Pancreas (tissue), 10 donors: ENCODE measurements at regions not wholly inside any gene's neighbourhood (a gene's known extent, or its start where the extent isn't known, plus 50 kb on each side); places are given as distances from the start of the nearest gene placed in this dataset.

ENCODE experiments used
- ATAC-seq, 4 donors: fragments of 200-7000 bp; cut with Tn5 transposase; one replicate each; pipeline versions ENCODE4 v1.8.0 to v1.9.1; 2020; ENCODE audit warnings: mild to moderate bottlenecking in 4 of 4, moderate library complexity in 4 of 4
- DNase-seq, 6 donors: peaks; one replicate each; pipeline ENCODE4 v3.0.0-alpha.2; 2020
- FAIRE-seq: peaks from 2 replicates; lab custom pipeline; 2012; peaks lifted over from hg19 to GRCh38; lab: Jason Lieb, UNC
- H3K27ac ChIP-seq, 4 donors: fragments of 200-600 bp; sonication (generic); 1 replicate in 3 of 4; 2 replicates in 1 of 4; pipeline versions ENCODE4 v1.5.0 to v1.8.0; 2020
- H3K27me3 ChIP-seq, 4 donors: fragments of 200-600 bp; one replicate each; pipeline ENCODE4 v1.8.0; 2021
- H3K36me3 ChIP-seq, 3 donors: fragments of 200-600 bp; sonication (generic) in 1 of 3; one replicate each; pipeline versions ENCODE4 v1.5.0 to v1.8.0; 2020 to 2021
- H3K4me1 ChIP-seq, 3 donors: fragments of 200-600 bp; one replicate each; pipeline ENCODE4 v1.8.0; 2021
- H3K4me3 ChIP-seq, 4 donors: fragments of 200-600 bp; sonication (generic) in 2 of 4; one replicate each; pipeline versions ENCODE4 v1.5.0 to v1.8.0; 2020 to 2021
- H3K9me3 ChIP-seq, 4 donors: fragments of 200-600 bp; one replicate each; pipeline ENCODE4 v1.8.0; 2021
- WGBS, 2 donors: extraction: QIAGEN DNeasy Blood & Tissue Kit; methylation state at CpG; one replicate each; pipeline ENCODE4 v1.1.7; 2013; 5-methylcytosine and 5-hydroxymethylcytosine counted together
- intact Hi-C, 3 donors: fragments of 100-400 bp; cut with DNase I; formaldehyde crosslinking; loops; one replicate each; pipeline versions ENCODE4 v1.11.1 to v1.14.2; 2022
- TF ChIP-seq, protein P1 (sequence below), 4 donors: fragments of 200-600 bp; sonication (generic) in 3 of 4; IDR thresholded peaks; one replicate each; pipeline versions ENCODE4 v1.5.0 to v1.8.0; 2021; ENCODE audit warnings: antibody characterized with exemption in 4 of 4
- donor health status: healthy with polysubstance abuse.
- donor health status: DM: no; HTN: no; CAD: no; lungs with moderate emphysema.
- donor health status: DM: no; HTN: no; CAD: no.
- donor health status: control.
- donor health status: control.
- donor health status: Bipolar disorder and iron deficiency.
- donor health status: DM: yes; HTN: yes; CAD: no.
- donor health status: DM: no; HTN: no; CAD: no.
- donor health status: DM: no; HTN: no; CAD: no.
- donor health status: DM: yes; HTN: yes; CAD: no.

DNA sequence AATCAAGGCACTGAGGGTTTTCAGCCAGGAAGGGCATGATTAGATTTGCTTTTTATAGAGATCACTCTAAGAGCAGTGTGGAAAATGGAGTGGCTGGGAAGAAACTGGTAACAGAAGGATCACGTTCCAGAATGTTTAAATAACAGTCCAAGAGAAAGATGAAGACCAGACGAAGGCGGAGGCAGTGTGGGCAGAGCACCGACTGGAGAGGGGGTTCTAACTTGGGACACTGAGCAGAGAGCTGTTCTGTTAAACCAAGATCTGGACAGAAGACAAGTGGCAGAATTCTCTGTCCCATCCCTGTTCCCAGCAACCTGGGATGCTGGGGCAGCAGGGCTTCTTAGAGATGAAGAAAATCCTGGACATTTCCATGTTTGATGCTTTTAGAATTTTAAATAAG lies 249.1 kb upstream of the NR4A3 start:
- Histone ChIP-seq H3K27me3 (no peaks in the 10 kb centered on the region), H3K36me3 (no peaks in the 10 kb centered on the region), H3K27ac (no peak overlapping the region), H3K9me3 (no peaks in the 10 kb centered on the region), H3K4me3 (no peak overlapping the region), H3K4me1 (no peaks in the 10 kb centered on the region)
- TF ChIP-seq, protein P1, sequence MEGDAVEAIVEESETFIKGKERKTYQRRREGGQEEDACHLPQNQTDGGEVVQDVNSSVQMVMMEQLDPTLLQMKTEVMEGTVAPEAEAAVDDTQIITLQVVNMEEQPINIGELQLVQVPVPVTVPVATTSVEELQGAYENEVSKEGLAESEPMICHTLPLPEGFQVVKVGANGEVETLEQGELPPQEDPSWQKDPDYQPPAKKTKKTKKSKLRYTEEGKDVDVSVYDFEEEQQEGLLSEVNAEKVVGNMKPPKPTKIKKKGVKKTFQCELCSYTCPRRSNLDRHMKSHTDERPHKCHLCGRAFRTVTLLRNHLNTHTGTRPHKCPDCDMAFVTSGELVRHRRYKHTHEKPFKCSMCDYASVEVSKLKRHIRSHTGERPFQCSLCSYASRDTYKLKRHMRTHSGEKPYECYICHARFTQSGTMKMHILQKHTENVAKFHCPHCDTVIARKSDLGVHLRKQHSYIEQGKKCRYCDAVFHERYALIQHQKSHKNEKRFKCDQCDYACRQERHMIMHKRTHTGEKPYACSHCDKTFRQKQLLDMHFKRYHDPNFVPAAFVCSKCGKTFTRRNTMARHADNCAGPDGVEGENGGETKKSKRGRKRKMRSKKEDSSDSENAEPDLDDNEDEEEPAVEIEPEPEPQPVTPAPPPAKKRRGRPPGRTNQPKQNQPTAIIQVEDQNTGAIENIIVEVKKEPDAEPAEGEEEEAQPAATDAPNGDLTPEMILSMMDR (IDR thresholded peaks at IDR 0.05): no peak
- no peak for DNase-seq
- no peak for FAIRE-seq
- intact Hi-C loops: no loop called here
- ATAC-seq: no peak
- WGBS, 2 donors: 72 to 81% methylated on average over 4 of the region's 4 CpGs

DNA sequence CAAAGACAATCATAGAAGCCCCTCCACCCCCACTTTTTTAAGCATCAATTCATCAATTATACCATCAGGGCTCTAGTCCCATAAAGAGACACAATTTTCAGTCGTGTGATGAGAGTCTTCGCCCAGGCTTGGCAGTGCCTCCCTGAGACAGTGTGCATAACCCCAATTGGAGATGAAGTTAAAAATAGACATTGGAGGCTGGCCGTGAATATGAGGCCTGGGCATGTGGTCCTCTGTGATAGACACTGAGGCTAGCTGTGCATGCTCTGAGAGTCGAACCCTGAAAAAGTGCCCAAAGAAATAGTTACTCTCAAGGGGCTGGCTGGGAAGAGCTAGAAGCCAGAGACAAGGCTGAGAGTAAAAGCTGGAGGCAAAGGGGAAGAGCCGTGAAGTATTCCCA lies 248.6 kb upstream of the NR4A3 start:
- no peaks in the 10 kb centered on the region for H3K36me3 ChIP-seq
- no peaks in the 10 kb centered on the region for H3K4me1 ChIP-seq
- no peaks in the 10 kb centered on the region for H3K9me3 ChIP-seq
- intact Hi-C loops: no loop called here
- no peak for ATAC-seq
- no peak overlapping the region for H3K27ac ChIP-seq
- TF ChIP-seq, protein P1 (IDR thresholded peaks at IDR 0.05): no peak
- no peak overlapping the region for H3K4me3 ChIP-seq
- H3K27me3 ChIP-seq: no peaks in the 10 kb centered on the region
- WGBS, 2 donors: 74 to 81% methylated on average over 5 of the region's 5 CpGs
- no peak for DNase-seq
- no peak for FAIRE-seq

DNA sequence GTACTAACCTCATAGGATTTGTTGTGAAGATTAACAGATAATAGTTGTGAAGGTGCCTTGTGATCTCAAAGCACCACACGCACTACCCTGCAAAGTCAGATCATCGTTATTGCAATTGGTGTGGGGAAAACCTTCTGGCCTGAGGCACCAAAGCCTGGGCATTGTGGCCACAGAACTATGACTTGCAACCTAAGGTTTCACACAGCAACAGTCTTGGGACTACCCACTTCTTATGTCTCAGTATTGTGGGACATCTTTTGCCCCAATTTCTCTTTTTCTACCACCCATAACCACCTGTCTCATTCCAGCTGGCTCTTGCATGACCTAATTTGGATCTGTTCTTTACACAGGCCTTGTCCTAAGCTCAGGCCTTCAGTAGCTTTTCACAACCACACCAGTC lies 247.8 kb upstream of the NR4A3 start:
- FAIRE-seq: no peak
- intact Hi-C loops: no loop called here
- WGBS, 2 donors: 84 to 92% methylated on average over 2 of the region's 2 CpGs

DNA sequence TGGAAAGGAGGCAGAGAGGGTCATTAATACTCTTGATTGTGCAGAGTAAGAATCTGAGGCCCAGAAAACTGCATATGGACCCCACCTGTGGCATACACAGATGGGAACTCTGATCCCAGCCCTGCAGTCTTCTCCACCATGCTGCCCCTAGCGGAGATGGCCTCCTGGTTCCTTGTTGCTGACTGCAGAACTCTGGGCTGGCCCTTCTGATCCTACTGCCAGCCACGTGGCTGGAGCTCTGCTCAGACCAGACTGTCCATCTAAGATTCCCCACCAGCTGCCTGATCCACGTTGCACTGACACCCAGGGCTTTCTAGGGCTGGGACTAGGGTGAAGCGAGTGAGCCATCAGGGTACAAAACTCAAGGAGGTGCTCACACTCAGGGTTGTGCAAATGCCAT lies 245.7 kb upstream of the NR4A3 start:
- H3K9me3 ChIP-seq: no peaks in the 10 kb centered on the region
- TF ChIP-seq, protein P1 (IDR thresholded peaks at IDR 0.05): no peak
- intact Hi-C loops: no loop called here
- no peak overlapping the region for H3K27ac ChIP-seq
- no peaks in the 10 kb centered on the region for H3K4me1 ChIP-seq
- no peak for ATAC-seq
- no peak for DNase-seq
- H3K27me3 ChIP-seq: no peaks in the 10 kb centered on the region
- FAIRE-seq: no peak
- H3K36me3 ChIP-seq: no peaks in the 10 kb centered on the region
- WGBS, 2 donors: 67 to 68% methylated on average over 4 of the region's 4 CpGs
- no peak overlapping the region for H3K4me3 ChIP-seq

More for the DNA sequence above, 247.8 kb upstream of the NR4A3 start:
- H3K27me3 ChIP-seq: no peaks in the 10 kb centered on the region
- H3K4me3 ChIP-seq: no peak overlapping the region
- TF ChIP-seq, protein P1 (IDR thresholded peaks at IDR 0.05): no peak
- no peaks in the 10 kb centered on the region for H3K4me1 ChIP-seq
- ATAC-seq (no peak), DNase-seq (no peak)
- no peak overlapping the region for H3K27ac ChIP-seq
- H3K36me3 ChIP-seq: no peaks in the 10 kb centered on the region
- H3K9me3 ChIP-seq: no peaks in the 10 kb centered on the region

DNA sequence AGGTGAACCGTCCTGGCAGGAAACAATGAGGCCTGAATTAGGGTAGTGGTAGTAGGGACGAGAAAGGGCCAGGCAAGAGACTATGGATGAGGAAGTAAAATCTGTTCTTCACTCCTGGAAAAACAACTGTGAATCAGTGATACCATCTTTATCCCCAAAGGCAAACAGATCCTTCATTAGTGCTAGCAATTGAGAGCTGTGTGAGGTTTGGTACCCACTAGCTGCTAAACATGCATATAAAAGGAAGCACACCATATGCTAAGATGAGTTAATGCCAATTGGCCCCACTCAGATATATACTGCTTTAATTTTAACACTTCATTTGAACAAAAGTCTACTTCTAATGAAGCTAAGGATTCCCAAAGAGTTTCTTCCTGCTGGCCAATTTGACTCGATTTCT lies 244.8 kb upstream of the NR4A3 start:
- TF ChIP-seq, protein P1 (IDR thresholded peaks at IDR 0.05): no peak
- ATAC-seq (no peak), FAIRE-seq (no peak), DNase-seq (no peak)
- 74 to 81% methylated on average over 3 of the region's 3 CpGs for WGBS, 2 donors
- no peaks in the 10 kb centered on the region for H3K4me1 ChIP-seq
- H3K27me3 ChIP-seq: no peaks in the 10 kb centered on the region
- no peaks in the 10 kb centered on the region for H3K9me3 ChIP-seq
- H3K36me3 ChIP-seq: no peaks in the 10 kb centered on the region
- no peak overlapping the region for H3K4me3 ChIP-seq
- H3K27ac ChIP-seq: no peak overlapping the region
- intact Hi-C loops: no loop called here
